HCT116 (cell line): ENCODE measurements at regions not wholly inside any gene's neighbourhood (a gene's known extent, or its start where the extent isn't known, plus 50 kb on each side); places are given as distances from the start of the nearest gene placed in this dataset.
"Not testable (repeated sequence)": the region's sequence is repeated elsewhere in the genome, so short reads cannot be mapped to it uniquely, and the experiment has no call there.

Experiments
- ATAC-seq: fragments of 200-7000 bp; cut with Tn5 transposase; 2 replicates; pipeline ENCODE4 v1.9.1; 2020; ENCODE audit warnings: mild to moderate bottlenecking, moderate library complexity
- BruUV-seq: library from RNA; stranded (reverse); fragments of 400-500 nt; replicated peaks from 2 replicates; lab custom pipeline; 2021; lab: Mats Ljungman, UMichigan
- CTCF ChIA-PET: fragments of 300-600 bp; sonication (Branson Sonifier 250); formaldehyde crosslinking; loops from one replicate; lab custom pipeline; 2021; ENCODE audit warnings: antibody characterized with exemption; lab: Charles Lee
- POLR2A ChIA-PET: fragments of 300-600, 350-600 bp; sonication (Branson Sonifier 250); formaldehyde crosslinking; loops from one replicate; lab custom pipeline; 2021; ENCODE audit warnings: antibody characterized with exemption; lab: Charles Lee
- RAD21 ChIA-PET, 2 experiments: fragments of 300-600 bp; sonication (Branson Sonifier 250); formaldehyde crosslinking; loops; one replicate each; lab custom pipeline; 2023; ENCODE audit warnings: low total read pairs in 2 of 2; ENCODE audit not compliant: uncharacterized antibody in 2 of 2, unreplicated experiment in 2 of 2, low non-redundant PET in 1 of 2; lab: Charles Lee
- DNase-seq: peaks from one replicate; pipeline ENCODE4 v3.0.0-alpha.2; 2010; ENCODE audit warnings: low read depth, low spot score
- H2AFZ ChIP-seq: fragments of 200-600 bp; shearing (Covaris generic), sonication (generic); 2 replicates; pipeline ENCODE4 v1.6.1; 2017; ENCODE audit warnings: low read depth, mixed run types, mixed read lengths, antibody characterized with exemption, low read length; ENCODE audit not compliant: poor library complexity, severe bottlenecking
- H3K27ac ChIP-seq: 2 replicates; pipeline ENCODE4 v1.5.1; 2012; ENCODE audit warnings: low read depth, low read length
- H3K27me3 ChIP-seq: fragments of 200-600 bp; sonication (generic); 2 replicates; pipeline ENCODE4 v1.6.1; 2016; ENCODE audit warnings: mixed run types, low read length, mixed read lengths; ENCODE audit not compliant: insufficient read depth
- H3K36me3 ChIP-seq, 2 experiments: fragments of 200-500 bp in 1 of 2; fragments of 200-600 bp in 1 of 2; sonication (Bioruptor generic) in 1 of 2; sonication (generic) in 1 of 2; 2 replicates each; pipeline versions ENCODE4 v1.5.1 to v1.6.1; 2014 to 2016; ENCODE audit warnings: low read length in 2 of 2, inconsistent platforms in 1 of 2, mixed read lengths in 1 of 2, mixed run types in 1 of 2; ENCODE audit not compliant: insufficient read depth in 2 of 2, control insufficient read depth in 1 of 2
- H3K4me1 ChIP-seq, 2 experiments: fragments of 200-600 bp in 1 of 2; sonication (generic) in 1 of 2; 2 replicates each; pipeline versions ENCODE4 v1.5.1 to v1.6.1; 2012 to 2017; ENCODE audit warnings: low read length in 2 of 2, inconsistent platforms in 1 of 2, mild to moderate bottlenecking in 1 of 2, mixed read lengths in 1 of 2, mixed run types in 1 of 2, moderate library complexity in 1 of 2; ENCODE audit not compliant: insufficient read depth in 2 of 2, control insufficient read depth in 1 of 2
- H3K4me2 ChIP-seq: fragments of 200-600 bp; sonication (generic); 2 replicates; pipeline ENCODE4 v1.6.1; 2017; ENCODE audit warnings: mixed run types, low read length, mixed read lengths
- H3K4me3 ChIP-seq, 2 experiments: fragments of 200-600 bp in 1 of 2; sonication (generic) in 1 of 2; replicated peaks in 1 of 2; 2 replicates each; pipeline ENCODE4 v1.5.1; 2011 to 2016; ENCODE audit warnings: low read length in 2 of 2, control low read depth in 1 of 2, low read depth in 1 of 2, mild to moderate bottlenecking in 1 of 2, mixed read lengths in 1 of 2, mixed run types in 1 of 2
- H3K79me2 ChIP-seq: fragments of 200-600 bp; sonication (generic); 2 replicates; pipeline ENCODE4 v1.6.1; 2017; ENCODE audit warnings: mild to moderate bottlenecking, mixed run types, low read length, moderate library complexity, mixed read lengths; ENCODE audit not compliant: insufficient read depth
- H3K9ac ChIP-seq: fragments of 200-600 bp; sonication (generic); 2 replicates; pipeline ENCODE4 v1.6.1; 2016; ENCODE audit warnings: low read length, mixed read lengths
- H3K9me2 ChIP-seq: fragments of 200-600 bp; sonication (generic), shearing (Covaris generic); 2 replicates; pipeline ENCODE4 v1.6.1; 2017; ENCODE audit warnings: mixed run types, mild to moderate bottlenecking, moderate library complexity; ENCODE audit not compliant: insufficient read depth
- H3K9me3 ChIP-seq, 2 experiments: fragments of 200-500 bp in 1 of 2; fragments of 200-600 bp in 1 of 2; sonication (Bioruptor generic) in 1 of 2; sonication (generic) in 1 of 2; 2 replicates each; pipeline ENCODE4 v1.6.1; 2014 to 2017; ENCODE audit warnings: low read length in 2 of 2, mixed read lengths in 2 of 2, inconsistent platforms in 1 of 2, low read depth in 1 of 2, mild to moderate bottlenecking in 1 of 2, mixed run types in 1 of 2, moderate library complexity in 1 of 2; ENCODE audit not compliant: control insufficient read depth in 1 of 2, insufficient read depth in 1 of 2
- H4K20me1 ChIP-seq: fragments of 200-600 bp; sonication (generic), shearing (Covaris generic); 2 replicates; pipeline ENCODE4 v1.6.1; 2017; ENCODE audit warnings: mixed run types, mild to moderate bottlenecking, moderate library complexity; ENCODE audit not compliant: insufficient read depth
- CBX3 ChIP-seq: IDR thresholded peaks from 2 replicates; pipeline ENCODE4 v1.6.1; 2012; ENCODE audit warnings: low read depth
- EGR1 ChIP-seq: IDR thresholded peaks from 2 replicates; pipeline ENCODE4 v1.6.1; 2012; ENCODE audit warnings: low read depth
- ELF1 ChIP-seq: IDR thresholded peaks from 2 replicates; pipeline ENCODE4 v1.6.1; 2012; ENCODE audit warnings: low read depth, borderline replicate concordance
- EZH2 ChIP-seq: fragments of 200-600 bp; sonication (generic); IDR thresholded peaks from 2 replicates; pipeline ENCODE4 v1.6.1; 2017; ENCODE audit warnings: antibody characterized with exemption, mixed run types
- JUND ChIP-seq: IDR thresholded peaks from 2 replicates; pipeline ENCODE4 v1.6.1; 2012
- MAX ChIP-seq: IDR thresholded peaks from 2 replicates; pipeline ENCODE4 v1.6.1; 2012
- POLR2AphosphoS5 ChIP-seq: IDR thresholded peaks from 2 replicates; pipeline ENCODE4 v1.6.1; 2011; ENCODE audit warnings: mild to moderate bottlenecking, low read depth, low read length, moderate library complexity
- RAD21 ChIP-seq: IDR thresholded peaks from 2 replicates; pipeline ENCODE4 v1.6.1; 2012; ENCODE audit warnings: low read depth, mild to moderate bottlenecking
- TCF7L2 ChIP-seq: IDR thresholded peaks from 2 replicates; pipeline ENCODE4 v1.7.0; 2011; ENCODE audit warnings: borderline replicate concordance, inconsistent platforms; ENCODE audit not compliant: insufficient read depth, insufficient read length; ENCODE audit errors: extremely low read depth
- ZFX ChIP-seq: fragments of 450-650 bp; IDR thresholded peaks from 2 replicates; pipeline ENCODE4 v1.6.1; 2017
- intact Hi-C: fragments of 100-400 bp; cut with micrococcal nuclease; formaldehyde crosslinking; loops from 2 replicates; pipeline ENCODE4 v1.10.0; 2022
- TF ChIP-seq, protein P1 (sequence below): IDR thresholded peaks from 2 replicates; pipeline ENCODE4 v1.6.1; 2011; ENCODE audit warnings: mild to moderate bottlenecking, low read length, moderate library complexity; ENCODE audit not compliant: insufficient replicate concordance; ENCODE audit errors: extremely low read depth
- TF ChIP-seq, protein P2 (sequence below): IDR thresholded peaks from 2 replicates; pipeline ENCODE4 v1.6.1; 2012; ENCODE audit warnings: low read depth

- Histone ChIP-seq H3K4me2 (no peak overlapping the region), H3K9ac (no peak overlapping the region), H3K27me3 (no peaks in the 10 kb centered on the region), H4K20me1 (no peaks in the 10 kb centered on the region), H3K36me3 (no peaks in the 10 kb centered on the region), H3K4me1 (no peaks in the 10 kb centered on the region), H3K27ac (no peak overlapping the region), H3K79me2 (no peaks in the 10 kb centered on the region), H3K9me3 (no peaks in the 10 kb centered on the region), H3K9me2 (no peaks in the 10 kb centered on the region), H2AFZ (no peak overlapping the region), H3K4me3 (no peak overlapping the region)
- intact Hi-C loops = no loop called here
- DNase-seq (no peak), ATAC-seq (no peak)
- POLR2A ChIA-PET = no interaction called here
- BruUV-seq = no TSS peak
- CTCF ChIA-PET = no interaction called here
- TF ChIP-seq EGR1 (no peak), EZH2 (no peak), TCF7L2 (no peak), MAX (no peak), POLR2AphosphoS5 (no peak), ELF1 (no peak), RAD21 (no peak), JUND (no peak), ZFX (no peak), CBX3 (no peak)
- TF ChIP-seq, protein P1, sequence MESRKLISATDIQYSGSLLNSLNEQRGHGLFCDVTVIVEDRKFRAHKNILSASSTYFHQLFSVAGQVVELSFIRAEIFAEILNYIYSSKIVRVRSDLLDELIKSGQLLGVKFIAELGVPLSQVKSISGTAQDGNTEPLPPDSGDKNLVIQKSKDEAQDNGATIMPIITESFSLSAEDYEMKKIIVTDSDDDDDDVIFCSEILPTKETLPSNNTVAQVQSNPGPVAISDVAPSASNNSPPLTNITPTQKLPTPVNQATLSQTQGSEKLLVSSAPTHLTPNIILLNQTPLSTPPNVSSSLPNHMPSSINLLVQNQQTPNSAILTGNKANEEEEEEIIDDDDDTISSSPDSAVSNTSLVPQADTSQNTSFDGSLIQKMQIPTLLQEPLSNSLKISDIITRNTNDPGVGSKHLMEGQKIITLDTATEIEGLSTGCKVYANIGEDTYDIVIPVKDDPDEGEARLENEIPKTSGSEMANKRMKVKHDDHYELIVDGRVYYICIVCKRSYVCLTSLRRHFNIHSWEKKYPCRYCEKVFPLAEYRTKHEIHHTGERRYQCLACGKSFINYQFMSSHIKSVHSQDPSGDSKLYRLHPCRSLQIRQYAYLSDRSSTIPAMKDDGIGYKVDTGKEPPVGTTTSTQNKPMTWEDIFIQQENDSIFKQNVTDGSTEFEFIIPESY = no peak
- TF ChIP-seq, protein P2, sequence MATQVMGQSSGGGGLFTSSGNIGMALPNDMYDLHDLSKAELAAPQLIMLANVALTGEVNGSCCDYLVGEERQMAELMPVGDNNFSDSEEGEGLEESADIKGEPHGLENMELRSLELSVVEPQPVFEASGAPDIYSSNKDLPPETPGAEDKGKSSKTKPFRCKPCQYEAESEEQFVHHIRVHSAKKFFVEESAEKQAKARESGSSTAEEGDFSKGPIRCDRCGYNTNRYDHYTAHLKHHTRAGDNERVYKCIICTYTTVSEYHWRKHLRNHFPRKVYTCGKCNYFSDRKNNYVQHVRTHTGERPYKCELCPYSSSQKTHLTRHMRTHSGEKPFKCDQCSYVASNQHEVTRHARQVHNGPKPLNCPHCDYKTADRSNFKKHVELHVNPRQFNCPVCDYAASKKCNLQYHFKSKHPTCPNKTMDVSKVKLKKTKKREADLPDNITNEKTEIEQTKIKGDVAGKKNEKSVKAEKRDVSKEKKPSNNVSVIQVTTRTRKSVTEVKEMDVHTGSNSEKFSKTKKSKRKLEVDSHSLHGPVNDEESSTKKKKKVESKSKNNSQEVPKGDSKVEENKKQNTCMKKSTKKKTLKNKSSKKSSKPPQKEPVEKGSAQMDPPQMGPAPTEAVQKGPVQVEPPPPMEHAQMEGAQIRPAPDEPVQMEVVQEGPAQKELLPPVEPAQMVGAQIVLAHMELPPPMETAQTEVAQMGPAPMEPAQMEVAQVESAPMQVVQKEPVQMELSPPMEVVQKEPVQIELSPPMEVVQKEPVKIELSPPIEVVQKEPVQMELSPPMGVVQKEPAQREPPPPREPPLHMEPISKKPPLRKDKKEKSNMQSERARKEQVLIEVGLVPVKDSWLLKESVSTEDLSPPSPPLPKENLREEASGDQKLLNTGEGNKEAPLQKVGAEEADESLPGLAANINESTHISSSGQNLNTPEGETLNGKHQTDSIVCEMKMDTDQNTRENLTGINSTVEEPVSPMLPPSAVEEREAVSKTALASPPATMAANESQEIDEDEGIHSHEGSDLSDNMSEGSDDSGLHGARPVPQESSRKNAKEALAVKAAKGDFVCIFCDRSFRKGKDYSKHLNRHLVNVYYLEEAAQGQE = no peak
- RAD21 ChIA-PET = no interaction called here
These were observed 434.2 kb downstream of the RWDD3 start for GRCh38 chr1:95668165-95668564.

GRCh38 chr1:95669638-95670037 lies 435.6 kb downstream of the RWDD3 start:
- BruUV-seq, H3K27ac ChIP-seq, ATAC-seq, H3K27me3 ChIP-seq, H3K9me2 ChIP-seq, H3K79me2 ChIP-seq, CTCF ChIA-PET, H2AFZ ChIP-seq, H3K4me3 ChIP-seq, intact Hi-C loops, POLR2A ChIA-PET, H3K4me2 ChIP-seq, H3K9me3 ChIP-seq, RAD21 ChIA-PET, H4K20me1 ChIP-seq, H3K4me1 ChIP-seq, H3K36me3 ChIP-seq, DNase-seq, H3K9ac ChIP-seq: not testable (repeated sequence)
